Sigmoid colon (tissue), 4 donors: ENCODE measurements at regions not wholly inside any gene's neighbourhood (a gene's known extent, or its start where the extent isn't known, plus 50 kb on each side); places are given as distances from the start of the nearest gene placed in this dataset.

Source experiments
- CTCF ChIP-seq, 4 experiments: fragments of 450-650 bp in 3 of 4; fragments of 200-600 bp in 1 of 4; IDR thresholded peaks; one replicate each; pipeline ENCODE4 v1.5.1; 2016 to 2019; ENCODE audit warnings: antibody characterized with exemption in 4 of 4, mild to moderate bottlenecking in 3 of 4, moderate library complexity in 2 of 4
- EP300 ChIP-seq, 4 donors: sonication (generic); formaldehyde crosslinking; IDR thresholded peaks; one replicate each; pipeline ENCODE4 v1.6.1; 2017; ENCODE audit warnings: antibody characterized with exemption in 4 of 4
- POLR2A ChIP-seq, 2 donors: fragments of 450-650 bp; IDR thresholded peaks; one replicate each; pipeline ENCODE4 v1.6.1; 2016; ENCODE audit warnings: antibody characterized with exemption in 2 of 2, mild to moderate bottlenecking in 2 of 2, moderate library complexity in 2 of 2
- POLR2AphosphoS5 ChIP-seq, 4 donors: sonication (generic); formaldehyde crosslinking; IDR thresholded peaks; one replicate each; pipeline ENCODE4 v1.6.1; 2017; ENCODE audit warnings: antibody characterized with exemption in 4 of 4

- TF ChIP-seq CTCF (IDR thresholded peaks at IDR 0.05) (no peak), POLR2AphosphoS5 (IDR thresholded peaks at IDR 0.05) (no peak), EP300 (IDR thresholded peaks at IDR 0.05) (no peak), POLR2A (IDR thresholded peaks at IDR 0.05) (no peak)
Observed at GRCh38 chr1:229726061-229726460, 100.0 kb downstream of the URB2 start.
